HL-60 (cell line): ENCODE measurements at regions not wholly inside any gene's neighbourhood (a gene's known extent, or its start where the extent isn't known, plus 50 kb on each side); places are given as distances from the start of the nearest gene placed in this dataset.
"Not testable (repeated sequence)": the region's sequence is repeated elsewhere in the genome, so short reads cannot be mapped to it uniquely, and the experiment has no call there.

Source experiments
- DNase-seq, 2 experiments: peaks; one replicate each; pipeline ENCODE4 v3.0.0-alpha.2; 2010 to 2020; ENCODE audit warnings: low read depth in 1 of 2, low spot score in 1 of 2
- H3K27ac ChIP-seq: fragments of 250-450 bp; sonication (Bioruptor Pico); replicated peaks from 2 replicates; pipeline ENCODE4 v1.5.1; 2020; ENCODE audit warnings: mild to moderate bottlenecking, moderate library complexity
- H3K27me3 ChIP-seq: fragments of 250-450 bp; sonication (Bioruptor Pico); 2 replicates; pipeline ENCODE4 v1.5.1; 2021; ENCODE audit warnings: mild to moderate bottlenecking, moderate library complexity; ENCODE audit not compliant: insufficient read depth, poor library complexity, severe bottlenecking
- H3K4me3 ChIP-seq: replicated peaks from 2 replicates; pipeline ENCODE4 v1.5.1; 2011; ENCODE audit warnings: mild to moderate bottlenecking, control low read depth, low read length; ENCODE audit not compliant: insufficient read depth
- CTCF ChIP-seq: IDR thresholded peaks from one replicate; pipeline ENCODE4 v1.5.1; 2011; ENCODE audit warnings: low read length, control low read depth, inconsistent platforms; ENCODE audit not compliant: insufficient read depth
- GABPA ChIP-seq: IDR thresholded peaks from 2 replicates; pipeline ENCODE4 v1.6.1; 2012; ENCODE audit warnings: low read depth
- POLR2AphosphoS5 ChIP-seq: IDR thresholded peaks from 2 replicates; pipeline ENCODE4 v1.6.1; 2012; ENCODE audit warnings: low read depth
- REST ChIP-seq: IDR thresholded peaks from 2 replicates; pipeline ENCODE4 v1.6.1; 2012; ENCODE audit warnings: low read depth; ENCODE audit not compliant: insufficient replicate concordance
- SPI1 ChIP-seq: IDR thresholded peaks from 2 replicates; pipeline ENCODE4 v1.6.1; 2012; ENCODE audit warnings: low read depth, mild to moderate bottlenecking, borderline replicate concordance

- H3K27ac ChIP-seq, result no peak overlapping the region
- DNase-seq, result no peak
- no peaks in the 10 kb centered on the region for H3K27me3 ChIP-seq
- H3K4me3 ChIP-seq, result no peak overlapping the region
- TF ChIP-seq CTCF (no peak), POLR2AphosphoS5 (no peak), SPI1 (no peak), GABPA (no peak), REST (no peak)
Measured at GRCh38 chr14:41446008-41446407, 160.7 kb upstream of the LRFN5 start.

GRCh38 chr14:41423503-41423902, 183.2 kb upstream of the LRFN5 start:
- H3K27me3 ChIP-seq, result no peaks in the 10 kb centered on the region
- DNase-seq, result no peak
- H3K27ac ChIP-seq, result no peak overlapping the region
- no peak overlapping the region for H3K4me3 ChIP-seq
- TF ChIP-seq REST (no peak), SPI1 (no peak), CTCF (no peak), POLR2AphosphoS5 (no peak), GABPA (no peak)

GRCh38 chr14:41421308-41421707, 185.4 kb upstream of the LRFN5 start:
- H3K4me3 ChIP-seq, result not testable (repeated sequence)

GRCh38 chr14:41419709-41420108, 187.0 kb upstream of the LRFN5 start:
- no peak for DNase-seq
- Histone ChIP-seq H3K27ac (no peak overlapping the region), H3K4me3 (no peak overlapping the region), H3K27me3 (no peaks in the 10 kb centered on the region)
- TF ChIP-seq REST (no peak), POLR2AphosphoS5 (no peak), GABPA (no peak), SPI1 (no peak), CTCF (no peak)

More at GRCh38 chr14:41421308-41421707, 185.4 kb upstream of the LRFN5 start:
- not testable (repeated sequence) for H3K27me3 ChIP-seq, DNase-seq, H3K27ac ChIP-seq
